ENCODE measurements at regions not wholly inside any gene's neighbourhood (a gene's known extent, or its start where the extent isn't known, plus 50 kb on each side); places are given as distances from the start of the nearest gene placed in this dataset.
A peak's percentile ranks its signal among the peaks of the same experiment; 100 is the strongest.
"Not testable (repeated sequence)": the region's sequence is repeated elsewhere in the genome, so short reads cannot be mapped to it uniquely, and the experiment has no call there.

DNA sequence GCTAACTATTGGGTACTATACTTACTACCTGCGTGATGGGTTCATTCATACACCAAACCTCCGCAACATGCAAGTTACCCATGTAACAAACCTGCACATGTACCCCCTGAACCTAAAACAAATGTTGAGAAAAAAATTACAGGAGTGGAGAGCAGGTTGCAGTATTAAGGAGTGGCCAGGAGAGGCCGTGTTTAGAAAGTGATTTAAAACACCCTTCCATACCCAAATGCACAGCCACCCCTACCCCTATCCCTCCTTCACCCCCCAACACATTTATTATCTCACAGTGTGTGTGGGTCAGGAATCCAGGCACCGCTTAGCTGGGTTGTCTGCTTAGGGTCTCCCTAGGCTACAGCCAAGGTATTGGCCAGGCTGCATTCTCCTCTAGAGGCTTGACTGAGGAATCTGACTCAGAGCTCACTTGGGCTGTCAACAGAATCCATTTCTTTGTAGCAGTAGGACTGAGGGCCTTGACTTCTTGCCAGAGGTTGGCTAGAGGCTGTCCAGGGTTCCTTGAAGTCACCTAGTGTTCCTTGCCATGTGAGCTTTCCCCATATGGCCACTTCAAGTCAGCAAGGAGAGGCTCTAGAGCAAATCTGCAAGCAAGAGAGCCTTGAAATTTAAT is 115.3 kb upstream of the NBPF8 start:
- H3K4me1 Mint-ChIP-seq (ENCODE audit: low read depth); H3K36me3 Mint-ChIP-seq (ENCODE audit: low read depth): not testable (repeated sequence)

DNA sequence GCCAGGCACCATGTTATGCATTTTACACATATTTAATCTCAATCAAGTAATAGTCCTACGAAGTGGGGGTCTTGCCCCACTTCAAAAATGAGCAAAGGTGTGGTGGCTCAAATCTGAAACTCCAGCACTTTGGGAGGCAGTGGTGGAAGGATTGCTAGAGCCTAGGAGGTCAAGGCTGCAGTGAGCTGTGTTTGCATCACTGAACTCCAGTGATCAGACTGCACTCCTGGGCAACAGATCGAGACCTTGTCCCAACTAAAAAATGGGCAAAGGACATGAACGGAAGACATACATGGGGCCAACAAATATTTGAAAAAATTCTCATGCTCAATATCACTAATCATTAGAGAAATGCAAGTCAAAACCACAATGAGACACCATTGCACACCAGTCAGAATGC is 116.3 kb upstream of the NBPF8 start:
- H3K9me3 Mint-ChIP-seq; H3K36me3 Mint-ChIP-seq (ENCODE audit: low read depth); DNase-seq; H3K4me1 Mint-ChIP-seq (ENCODE audit: low read depth); H3K4me3 Mint-ChIP-seq; H3K27me3 Mint-ChIP-seq (ENCODE audit: insufficient read depth); H3K27ac Mint-ChIP-seq: not testable (repeated sequence)

More for the DNA sequence above, 115.3 kb upstream of the NBPF8 start:
- TF ChIP-seq CTCF (IDR thresholded peaks at IDR 0.05) = peak; percentile 14; the same call in 1 of the 2 replicates
- not testable (repeated sequence) for H3K9me3 Mint-ChIP-seq; H3K27ac Mint-ChIP-seq; H3K4me3 Mint-ChIP-seq; DNase-seq; H3K27me3 Mint-ChIP-seq (ENCODE audit: insufficient read depth)

GRCh38 chr1:120297345-120297953 is 117.4 kb upstream of the NBPF8 start:
- H3K36me3 Mint-ChIP-seq (ENCODE audit: low read depth); DNase-seq; H3K27me3 Mint-ChIP-seq (ENCODE audit: insufficient read depth); H3K4me1 Mint-ChIP-seq (ENCODE audit: low read depth); H3K27ac Mint-ChIP-seq; H3K4me3 Mint-ChIP-seq; H3K9me3 Mint-ChIP-seq: not testable (repeated sequence)

DNA sequence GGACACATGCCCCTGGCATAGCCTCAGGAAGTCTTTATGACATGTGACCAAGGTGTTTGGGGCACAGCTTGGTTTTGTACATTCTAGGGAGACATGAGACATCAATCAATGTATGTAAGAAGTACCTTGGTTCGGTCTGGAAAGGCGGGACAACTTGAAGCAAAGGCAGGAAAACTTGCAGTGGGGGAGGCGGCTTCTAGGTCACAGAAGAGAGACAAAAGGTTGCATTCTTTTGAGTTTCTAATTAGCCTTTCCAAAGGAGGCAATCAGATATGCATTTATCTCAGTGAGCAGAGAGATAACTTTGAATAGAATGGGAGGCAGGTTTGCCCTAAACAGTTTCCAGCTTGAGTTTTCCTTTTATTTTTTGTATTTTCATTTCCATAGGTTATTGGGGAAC is 113.8 kb upstream of the SEC22B start:
- H3K36me3 Mint-ChIP-seq (ENCODE audit: low read depth); DNase-seq; H3K4me1 Mint-ChIP-seq (ENCODE audit: low read depth); H3K27me3 Mint-ChIP-seq (ENCODE audit: insufficient read depth); H3K27ac Mint-ChIP-seq; H3K9me3 Mint-ChIP-seq; H3K4me3 Mint-ChIP-seq: not testable (repeated sequence)

DNA sequence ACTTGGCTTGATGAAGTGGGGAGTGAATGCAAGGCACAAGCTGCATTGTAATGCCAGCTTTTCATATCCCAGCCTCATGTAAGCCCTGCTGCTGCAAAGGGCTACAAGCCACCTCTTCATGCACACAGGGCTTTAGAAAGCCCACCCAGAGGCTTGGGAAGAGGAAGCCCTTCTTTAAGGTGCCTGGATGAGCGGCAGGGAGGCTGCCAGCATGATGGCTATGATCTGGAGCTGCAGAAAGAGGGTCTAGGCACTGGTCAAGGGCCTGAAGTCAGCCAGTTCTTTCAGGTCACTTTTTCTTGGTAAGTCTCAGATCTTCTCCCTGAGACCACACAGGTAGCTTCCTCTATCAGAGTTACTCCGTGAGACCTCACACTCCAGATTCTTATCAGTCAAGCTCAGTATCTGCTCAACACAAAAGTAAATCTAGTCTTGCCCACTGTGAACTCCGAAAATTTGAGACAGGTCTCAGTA is 113.3 kb upstream of the SEC22B start:
- not testable (repeated sequence) for DNase-seq; H3K9me3 Mint-ChIP-seq; H3K4me1 Mint-ChIP-seq (ENCODE audit: low read depth); H3K27me3 Mint-ChIP-seq (ENCODE audit: insufficient read depth); H3K4me3 Mint-ChIP-seq; H3K36me3 Mint-ChIP-seq (ENCODE audit: low read depth); H3K27ac Mint-ChIP-seq

- H3K36me3 Mint-ChIP-seq (ENCODE audit: low read depth); H3K27me3 Mint-ChIP-seq (ENCODE audit: insufficient read depth); H3K4me1 Mint-ChIP-seq (ENCODE audit: low read depth): not testable (repeated sequence)
Measured at GRCh38 chr1:120288814-120289600, 112.7 kb upstream of the SEC22B start.

GRCh38 chr1:120288167-120288566 is 111.8 kb upstream of the SEC22B start:
- not testable (repeated sequence) for DNase-seq; H3K4me3 Mint-ChIP-seq; H3K27me3 Mint-ChIP-seq (ENCODE audit: insufficient read depth); H3K27ac Mint-ChIP-seq; H3K36me3 Mint-ChIP-seq (ENCODE audit: low read depth); H3K9me3 Mint-ChIP-seq; H3K4me1 Mint-ChIP-seq (ENCODE audit: low read depth)

More at GRCh38 chr1:120288814-120289600, 112.7 kb upstream of the SEC22B start:
- not testable (repeated sequence) for DNase-seq, H3K9me3 Mint-ChIP-seq, H3K4me3 Mint-ChIP-seq, H3K27ac Mint-ChIP-seq

GRCh38 chr1:120282744-120283464 is 106.6 kb upstream of the SEC22B start:
- H3K4me3 Mint-ChIP-seq; H3K9me3 Mint-ChIP-seq; H3K36me3 Mint-ChIP-seq (ENCODE audit: low read depth); DNase-seq; H3K27me3 Mint-ChIP-seq (ENCODE audit: insufficient read depth); H3K27ac Mint-ChIP-seq; H3K4me1 Mint-ChIP-seq (ENCODE audit: low read depth): not testable (repeated sequence)

- not testable (repeated sequence) for H3K27ac Mint-ChIP-seq; H3K4me1 Mint-ChIP-seq (ENCODE audit: low read depth); H3K27me3 Mint-ChIP-seq (ENCODE audit: insufficient read depth); DNase-seq; H3K36me3 Mint-ChIP-seq (ENCODE audit: low read depth); H3K4me3 Mint-ChIP-seq; H3K9me3 Mint-ChIP-seq
Measured at GRCh38 chr1:120278259-120278610, 101.9 kb upstream of the SEC22B start.

GRCh38 chr1:120277428-120278258 is 101.3 kb upstream of the SEC22B start:
- H3K9me3 Mint-ChIP-seq; H3K27me3 Mint-ChIP-seq (ENCODE audit: insufficient read depth); DNase-seq; H3K27ac Mint-ChIP-seq; H3K36me3 Mint-ChIP-seq (ENCODE audit: low read depth); H3K4me1 Mint-ChIP-seq (ENCODE audit: low read depth); H3K4me3 Mint-ChIP-seq: not testable (repeated sequence)

GRCh38 chr1:120276710-120277109 is 100.4 kb upstream of the SEC22B start:
- not testable (repeated sequence) for DNase-seq; H3K27me3 Mint-ChIP-seq (ENCODE audit: insufficient read depth); H3K27ac Mint-ChIP-seq; H3K4me3 Mint-ChIP-seq; H3K9me3 Mint-ChIP-seq; H3K36me3 Mint-ChIP-seq (ENCODE audit: low read depth); H3K4me1 Mint-ChIP-seq (ENCODE audit: low read depth)

- not testable (repeated sequence) for H3K27ac Mint-ChIP-seq; DNase-seq; H3K9me3 Mint-ChIP-seq; H3K4me1 Mint-ChIP-seq (ENCODE audit: low read depth); H3K4me3 Mint-ChIP-seq; H3K27me3 Mint-ChIP-seq (ENCODE audit: insufficient read depth); H3K36me3 Mint-ChIP-seq (ENCODE audit: low read depth)
Measured at GRCh38 chr1:120274438-120274837, 98.1 kb upstream of the SEC22B start.

Measured in HFFc6 (cell line).